MM.1S (cell line): ENCODE measurements at regions not wholly inside any gene's neighbourhood (a gene's known extent, or its start where the extent isn't known, plus 50 kb on each side); places are given as distances from the start of the nearest gene placed in this dataset.
"Not testable (repeated sequence)": the region's sequence is repeated elsewhere in the genome, so short reads cannot be mapped to it uniquely, and the experiment has no call there.

Source experiments
- DNase-seq: peaks from one replicate; pipeline ENCODE4 v3.0.0-alpha.2; 2015
- H2AFZ ChIP-seq: fragments of 300-600 bp; sonication (generic); 2 replicates; pipeline ENCODE4 v1.6.0; 2016; ENCODE audit warnings: antibody characterized with exemption, low read length
- H3F3A ChIP-seq: fragments of 300-600 bp; sonication (generic); 2 replicates; pipeline ENCODE4 v1.6.1; 2016; ENCODE audit warnings: mild to moderate bottlenecking, antibody characterized with exemption, low read length, moderate library complexity, mixed read lengths; ENCODE audit not compliant: insufficient read depth
- H3K27ac ChIP-seq: fragments of 300-600 bp; sonication (generic); 2 replicates; pipeline ENCODE4 v1.5.1; 2016; ENCODE audit warnings: mild to moderate bottlenecking, low read length
- H3K27me3 ChIP-seq: fragments of 300-600 bp; sonication (generic); replicated peaks from 2 replicates; pipeline ENCODE4 v1.6.0; 2016; ENCODE audit warnings: low read length; ENCODE audit not compliant: insufficient read depth
- H3K36me3 ChIP-seq: fragments of 300-600 bp; sonication (generic); replicated peaks from 2 replicates; pipeline ENCODE4 v1.6.1; 2016; ENCODE audit warnings: mild to moderate bottlenecking, low read length, mixed read lengths; ENCODE audit not compliant: insufficient read depth
- H3K4me1 ChIP-seq: fragments of 300-600 bp; sonication (generic); 2 replicates; pipeline ENCODE4 v1.6.1; 2016; ENCODE audit warnings: low read length, mixed read lengths
- H3K4me2 ChIP-seq: fragments of 300-600 bp; sonication (generic); 2 replicates; pipeline ENCODE4 v1.6.0; 2016; ENCODE audit warnings: low read depth, low read length
- H3K4me3 ChIP-seq: fragments of 300-600 bp; sonication (generic); 2 replicates; pipeline ENCODE4 v1.5.1; 2016; ENCODE audit warnings: low read length, mixed read lengths
- H3K79me2 ChIP-seq: fragments of 300-600 bp; sonication (generic); 2 replicates; pipeline ENCODE4 v1.6.1; 2016; ENCODE audit warnings: mixed run types, low read length, mixed read lengths
- H3K9ac ChIP-seq: fragments of 300-600 bp; sonication (generic); 2 replicates; pipeline ENCODE4 v1.6.1; 2016; ENCODE audit warnings: low read length, mixed read lengths
- H3K9me2 ChIP-seq: fragments of 300-600 bp; sonication (generic); replicated peaks from 2 replicates; pipeline ENCODE4 v1.6.1; 2016; ENCODE audit warnings: mild to moderate bottlenecking, low read length, mixed read lengths; ENCODE audit not compliant: insufficient read depth
- H3K9me3 ChIP-seq: fragments of 300-600 bp; sonication (generic); replicated peaks from 2 replicates; pipeline ENCODE4 v1.6.1; 2016; ENCODE audit warnings: mild to moderate bottlenecking, low read length, mixed read lengths; ENCODE audit not compliant: insufficient read depth
- H4K20me1 ChIP-seq: fragments of 300-600 bp; sonication (generic); 2 replicates; pipeline ENCODE4 v1.6.1; 2016; ENCODE audit warnings: mild to moderate bottlenecking, low read length, moderate library complexity, mixed read lengths; ENCODE audit not compliant: insufficient read depth
- EZH2 ChIP-seq: fragments of 300-600 bp; sonication (generic); optimal IDR thresholded peaks from 2 replicates; pipeline ENCODE3; 2017; ENCODE audit warnings: low read depth, mild to moderate bottlenecking, antibody characterized with exemption, low read length, mixed read lengths
- EZH2phosphoT487 ChIP-seq: fragments of 300-600 bp; sonication (generic); IDR thresholded peaks from 2 replicates; pipeline ENCODE4 v1.6.1; 2018; ENCODE audit warnings: antibody characterized with exemption, low read length
- TF ChIP-seq, protein P1 (sequence below): fragments of 300-600 bp; sonication (generic); IDR thresholded peaks from 2 replicates; pipeline ENCODE4 v1.5.1; 2016; ENCODE audit warnings: antibody characterized with exemption, low read length, mixed read lengths

DNA sequence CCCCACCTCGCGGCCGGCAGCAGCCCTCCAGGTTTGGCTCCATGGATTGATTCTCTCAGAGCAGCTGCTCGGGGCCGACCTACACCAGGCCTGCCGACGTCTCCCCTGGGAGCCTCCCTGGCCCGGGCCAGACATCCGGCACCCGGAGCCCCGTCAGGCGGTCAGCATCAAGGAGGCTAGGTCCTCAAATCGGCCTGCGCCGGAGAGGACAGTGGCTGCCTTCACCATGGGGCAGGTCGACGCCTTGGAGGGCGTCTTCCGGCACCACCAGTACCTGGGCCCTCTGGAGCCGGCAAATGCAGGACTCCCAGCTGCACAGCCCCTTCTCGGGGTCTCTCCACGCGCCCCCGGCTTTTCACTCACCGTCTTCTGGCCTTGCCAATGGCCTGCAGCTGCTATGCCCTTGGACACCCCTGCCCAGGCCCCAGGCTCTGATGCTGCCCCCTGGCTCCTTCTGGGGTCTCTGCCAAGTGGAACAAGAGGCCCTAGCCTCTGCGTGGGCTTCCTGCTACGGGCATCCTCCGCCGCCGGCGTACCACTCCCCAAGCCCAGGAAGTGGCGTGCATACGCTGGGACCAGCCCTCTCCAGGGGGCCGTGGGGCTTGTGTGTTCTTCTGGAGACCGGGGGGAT is 341.8 kb downstream of the MAGEB5 start:
- no peak for DNase-seq
- H3K79me2 ChIP-seq: no peaks in the 10 kb centered on the region

DNA sequence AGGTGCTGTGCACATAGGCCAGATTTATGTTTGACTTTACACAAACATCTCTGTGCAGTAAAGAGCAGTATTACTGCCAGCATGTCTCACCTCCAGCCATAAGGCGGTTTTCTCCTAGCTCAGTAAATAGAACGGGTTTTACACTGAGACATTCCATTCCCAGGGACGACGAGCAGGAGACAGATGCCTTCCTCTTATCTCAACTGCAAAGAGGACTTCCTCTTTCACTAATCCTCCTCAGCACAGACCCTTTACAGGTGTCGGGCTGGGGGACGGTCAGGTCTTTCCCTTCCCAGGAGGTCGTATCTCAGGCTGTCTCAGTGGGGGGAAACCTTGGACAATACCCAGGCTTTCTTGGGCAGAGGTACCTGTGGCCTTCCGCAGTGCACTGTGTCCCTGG is 309.8 kb downstream of the MAGEB5 start:
- not testable (repeated sequence) for H3K27me3 ChIP-seq, H3K9me2 ChIP-seq, H3K9ac ChIP-seq, H3K36me3 ChIP-seq, H3K4me2 ChIP-seq, H3K9me3 ChIP-seq, H3K27ac ChIP-seq, H3K4me3 ChIP-seq, DNase-seq, H2AFZ ChIP-seq, H3K4me1 ChIP-seq, H4K20me1 ChIP-seq, H3K79me2 ChIP-seq, H3F3A ChIP-seq

More for the DNA sequence above, 341.8 kb downstream of the MAGEB5 start:
- TF ChIP-seq EZH2 (no peak), EZH2phosphoT487 (no peak)
- TF ChIP-seq, protein P1, sequence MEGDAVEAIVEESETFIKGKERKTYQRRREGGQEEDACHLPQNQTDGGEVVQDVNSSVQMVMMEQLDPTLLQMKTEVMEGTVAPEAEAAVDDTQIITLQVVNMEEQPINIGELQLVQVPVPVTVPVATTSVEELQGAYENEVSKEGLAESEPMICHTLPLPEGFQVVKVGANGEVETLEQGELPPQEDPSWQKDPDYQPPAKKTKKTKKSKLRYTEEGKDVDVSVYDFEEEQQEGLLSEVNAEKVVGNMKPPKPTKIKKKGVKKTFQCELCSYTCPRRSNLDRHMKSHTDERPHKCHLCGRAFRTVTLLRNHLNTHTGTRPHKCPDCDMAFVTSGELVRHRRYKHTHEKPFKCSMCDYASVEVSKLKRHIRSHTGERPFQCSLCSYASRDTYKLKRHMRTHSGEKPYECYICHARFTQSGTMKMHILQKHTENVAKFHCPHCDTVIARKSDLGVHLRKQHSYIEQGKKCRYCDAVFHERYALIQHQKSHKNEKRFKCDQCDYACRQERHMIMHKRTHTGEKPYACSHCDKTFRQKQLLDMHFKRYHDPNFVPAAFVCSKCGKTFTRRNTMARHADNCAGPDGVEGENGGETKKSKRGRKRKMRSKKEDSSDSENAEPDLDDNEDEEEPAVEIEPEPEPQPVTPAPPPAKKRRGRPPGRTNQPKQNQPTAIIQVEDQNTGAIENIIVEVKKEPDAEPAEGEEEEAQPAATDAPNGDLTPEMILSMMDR: no peak
- no peaks in the 10 kb centered on the region for H3K9me2 ChIP-seq
- H3K9ac ChIP-seq: no peak overlapping the region
- no peaks in the 10 kb centered on the region for H4K20me1 ChIP-seq
- no peaks in the 10 kb centered on the region for H3K36me3 ChIP-seq
- no peaks in the 10 kb centered on the region for H3K4me1 ChIP-seq
- H3K27me3 ChIP-seq: no peaks in the 10 kb centered on the region
- H3F3A ChIP-seq: no peaks in the 10 kb centered on the region
- no peak overlapping the region for H2AFZ ChIP-seq
- H3K4me3 ChIP-seq: no peak overlapping the region
- H3K9me3 ChIP-seq: no peaks in the 10 kb centered on the region
- no peak overlapping the region for H3K4me2 ChIP-seq
- H3K27ac ChIP-seq: no peak overlapping the region

DNA sequence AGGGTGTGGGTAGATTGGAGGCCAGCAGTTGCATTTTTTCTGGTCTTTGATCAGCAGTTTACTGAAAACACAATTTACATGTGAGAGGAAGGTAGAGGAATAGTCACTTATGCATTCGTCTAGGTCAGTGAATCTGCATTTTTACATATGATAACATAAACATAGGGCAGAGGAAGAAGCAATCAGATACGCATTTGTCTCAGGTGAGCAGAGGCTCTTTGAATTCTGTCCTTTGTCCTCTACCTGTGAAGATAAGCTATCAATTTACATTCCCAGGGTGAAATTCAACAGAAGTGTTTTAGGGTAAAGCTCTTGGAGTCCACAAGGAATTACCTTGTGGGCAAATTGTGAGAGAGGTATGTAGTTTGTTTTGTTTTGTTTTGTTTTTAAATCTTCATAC is 306.5 kb downstream of the MAGEB5 start:
- H3K27ac ChIP-seq: no peak overlapping the region

More for the DNA sequence above, 306.5 kb downstream of the MAGEB5 start:
- no peak overlapping the region for H3K9ac ChIP-seq
- no peaks in the 10 kb centered on the region for H3K79me2 ChIP-seq
- no peaks in the 10 kb centered on the region for H4K20me1 ChIP-seq
- no peak for DNase-seq
- TF ChIP-seq EZH2phosphoT487 (no peak), EZH2 (no peak)
- TF ChIP-seq, protein P1: no peak
- H3K27me3 ChIP-seq: no peaks in the 10 kb centered on the region
- H3F3A ChIP-seq: no peaks in the 10 kb centered on the region
- H2AFZ ChIP-seq: no peak overlapping the region
- no peaks in the 10 kb centered on the region for H3K36me3 ChIP-seq
- H3K4me2 ChIP-seq: no peak overlapping the region
- no peaks in the 10 kb centered on the region for H3K9me3 ChIP-seq
- H3K4me3 ChIP-seq: no peak overlapping the region
- H3K9me2 ChIP-seq: no peaks in the 10 kb centered on the region
- H3K4me1 ChIP-seq: no peaks in the 10 kb centered on the region
